Neuron (in vitro differentiated cells): ENCODE measurements at regions not wholly inside any gene's neighbourhood (a gene's known extent, or its start where the extent isn't known, plus 50 kb on each side); places are given as distances from the start of the nearest gene placed in this dataset.

Experiments
- H2AFZ ChIP-seq: one replicate; pipeline ENCODE4 v1.6.1; 2013; ENCODE audit warnings: low read depth, mild to moderate bottlenecking, inconsistent platforms, low read length, moderate library complexity
- H3K27me3 ChIP-seq: one replicate; pipeline ENCODE4 v1.6.1; 2013; ENCODE audit warnings: low read length; ENCODE audit not compliant: insufficient read depth
- H3K36me3 ChIP-seq: one replicate; pipeline ENCODE4 v1.6.1; 2013; ENCODE audit warnings: low read length; ENCODE audit not compliant: insufficient read depth
- H3K4me1 ChIP-seq: one replicate; pipeline ENCODE4 v1.6.1; 2013; ENCODE audit warnings: low read length; ENCODE audit not compliant: insufficient read depth
- H3K4me3 ChIP-seq: 2 replicates; pipeline ENCODE4 v1.5.1; 2013; ENCODE audit warnings: mild to moderate bottlenecking, low read length, moderate library complexity
- H3K9me3 ChIP-seq: one replicate; pipeline ENCODE4 v1.6.1; 2013; ENCODE audit warnings: low read length

GRCh38 chr6:22732176-22732970 lies 163.0 kb downstream of the HDGFL1 start:
- Histone ChIP-seq H3K36me3 (no peaks in the 10 kb centered on the region), H3K9me3 (no peaks in the 10 kb centered on the region), H3K27me3 (no peaks in the 10 kb centered on the region), H2AFZ (no peak overlapping the region), H3K4me3 (no peak overlapping the region), H3K4me1 (peaks cover 4% of the 10 kb centered on the region)

- Histone ChIP-seq H3K27me3 (no peaks in the 10 kb centered on the region), H3K9me3 (no peaks in the 10 kb centered on the region), H3K36me3 (no peaks in the 10 kb centered on the region), H2AFZ (no peak overlapping the region), H3K4me3 (no peak overlapping the region), H3K4me1 (peaks cover 10% of the 10 kb centered on the region)
These were observed 167.4 kb downstream of the HDGFL1 start for GRCh38 chr6:22736740-22737139.

GRCh38 chr6:22737331-22737730 lies 168.0 kb downstream of the HDGFL1 start:
- H2AFZ ChIP-seq: no peak overlapping the region
- H3K9me3 ChIP-seq: no peaks in the 10 kb centered on the region

GRCh38 chr6:22738194-22738593 lies 168.8 kb downstream of the HDGFL1 start:
- Histone ChIP-seq H3K4me1 (peaks cover 10% of the 10 kb centered on the region), H3K36me3 (no peaks in the 10 kb centered on the region), H3K9me3 (no peaks in the 10 kb centered on the region), H2AFZ (no peak overlapping the region), H3K27me3 (no peaks in the 10 kb centered on the region), H3K4me3 (no peak overlapping the region)

More at GRCh38 chr6:22737331-22737730, 168.0 kb downstream of the HDGFL1 start:
- Histone ChIP-seq H3K4me3 (no peak overlapping the region), H3K4me1 (peaks cover 10% of the 10 kb centered on the region), H3K36me3 (no peaks in the 10 kb centered on the region), H3K27me3 (no peaks in the 10 kb centered on the region)

- no peaks in the 10 kb centered on the region for H3K36me3 ChIP-seq
- H3K27me3 ChIP-seq: no peaks in the 10 kb centered on the region
- no peaks in the 10 kb centered on the region for H3K9me3 ChIP-seq
- H2AFZ ChIP-seq: no peak overlapping the region
- no peaks in the 10 kb centered on the region for H3K4me1 ChIP-seq
- no peak overlapping the region for H3K4me3 ChIP-seq
These were observed 178.2 kb downstream of the HDGFL1 start for GRCh38 chr6:22747571-22747970.

- H3K27me3 ChIP-seq: no peaks in the 10 kb centered on the region
- no peaks in the 10 kb centered on the region for H3K4me1 ChIP-seq
- no peak overlapping the region for H3K4me3 ChIP-seq
- H3K36me3 ChIP-seq: no peaks in the 10 kb centered on the region
- H2AFZ ChIP-seq: no peak overlapping the region
- no peaks in the 10 kb centered on the region for H3K9me3 ChIP-seq
These were observed 179.3 kb downstream of the HDGFL1 start for GRCh38 chr6:22748681-22749080.

GRCh38 chr6:22749696-22750095 lies 180.3 kb downstream of the HDGFL1 start:
- no peaks in the 10 kb centered on the region for H3K27me3 ChIP-seq
- H2AFZ ChIP-seq: no peak overlapping the region
- H3K9me3 ChIP-seq: no peaks in the 10 kb centered on the region
- H3K4me1 ChIP-seq: no peaks in the 10 kb centered on the region
- H3K4me3 ChIP-seq: no peak overlapping the region
- H3K36me3 ChIP-seq: no peaks in the 10 kb centered on the region

GRCh38 chr6:22751223-22751622 lies 181.9 kb downstream of the HDGFL1 start:
- H3K36me3 ChIP-seq: no peaks in the 10 kb centered on the region
- no peaks in the 10 kb centered on the region for H3K9me3 ChIP-seq
- H3K4me1 ChIP-seq: no peaks in the 10 kb centered on the region
- no peak overlapping the region for H2AFZ ChIP-seq
- H3K27me3 ChIP-seq: no peaks in the 10 kb centered on the region
- H3K4me3 ChIP-seq: no peak overlapping the region

- Histone ChIP-seq H3K36me3 (no peaks in the 10 kb centered on the region), H3K27me3 (no peaks in the 10 kb centered on the region), H2AFZ (no peak overlapping the region), H3K9me3 (no peaks in the 10 kb centered on the region), H3K4me1 (no peaks in the 10 kb centered on the region), H3K4me3 (no peak overlapping the region)
These were observed 183.2 kb downstream of the HDGFL1 start for GRCh38 chr6:22752522-22752921.

GRCh38 chr6:22754061-22754460 lies 184.7 kb downstream of the HDGFL1 start:
- Histone ChIP-seq H3K4me1 (no peaks in the 10 kb centered on the region), H3K27me3 (no peaks in the 10 kb centered on the region), H3K4me3 (no peak overlapping the region), H3K36me3 (no peaks in the 10 kb centered on the region), H3K9me3 (no peaks in the 10 kb centered on the region), H2AFZ (no peak overlapping the region)

- Histone ChIP-seq H3K9me3 (no peaks in the 10 kb centered on the region), H2AFZ (no peak overlapping the region), H3K4me3 (no peak overlapping the region), H3K4me1 (no peaks in the 10 kb centered on the region), H3K36me3 (no peaks in the 10 kb centered on the region), H3K27me3 (no peaks in the 10 kb centered on the region)
These were observed 186.2 kb downstream of the HDGFL1 start for GRCh38 chr6:22755605-22756004.

GRCh38 chr6:22756365-22756764 lies 187.0 kb downstream of the HDGFL1 start:
- no peak overlapping the region for H3K4me3 ChIP-seq

GRCh38 chr6:22764496-22764895 lies 195.1 kb downstream of the HDGFL1 start:
- no peaks in the 10 kb centered on the region for H3K4me1 ChIP-seq
- no peaks in the 10 kb centered on the region for H3K36me3 ChIP-seq
- no peak overlapping the region for H2AFZ ChIP-seq
- H3K9me3 ChIP-seq: no peaks in the 10 kb centered on the region
- H3K4me3 ChIP-seq: no peak overlapping the region
- H3K27me3 ChIP-seq: no peaks in the 10 kb centered on the region

More at GRCh38 chr6:22756365-22756764, 187.0 kb downstream of the HDGFL1 start:
- Histone ChIP-seq H3K27me3 (no peaks in the 10 kb centered on the region), H3K4me1 (no peaks in the 10 kb centered on the region), H3K9me3 (no peaks in the 10 kb centered on the region), H3K36me3 (no peaks in the 10 kb centered on the region), H2AFZ (no peak overlapping the region)

GRCh38 chr6:22765015-22765414 lies 195.6 kb downstream of the HDGFL1 start:
- H3K9me3 ChIP-seq: no peaks in the 10 kb centered on the region
- H3K4me1 ChIP-seq: no peaks in the 10 kb centered on the region
- no peak overlapping the region for H2AFZ ChIP-seq

More at GRCh38 chr6:22765015-22765414, 195.6 kb downstream of the HDGFL1 start:
- no peaks in the 10 kb centered on the region for H3K36me3 ChIP-seq
- no peaks in the 10 kb centered on the region for H3K27me3 ChIP-seq
- no peak overlapping the region for H3K4me3 ChIP-seq
